SK-N-DZ (cell line): ENCODE measurements at regions not wholly inside any gene's neighbourhood (a gene's known extent, or its start where the extent isn't known, plus 50 kb on each side); places are given as distances from the start of the nearest gene placed in this dataset.
"Not testable (repeated sequence)": the region's sequence is repeated elsewhere in the genome, so short reads cannot be mapped to it uniquely, and the experiment has no call there.

Experiments
- DNase-seq: peaks from one replicate; pipeline ENCODE4 v3.0.0-alpha.2; 2015; ENCODE audit warnings: low spot score

- no peak for DNase-seq
These were observed 604.8 kb upstream of the GYPC start for GRCh38 chr2:126050991-126051736.

DNA sequence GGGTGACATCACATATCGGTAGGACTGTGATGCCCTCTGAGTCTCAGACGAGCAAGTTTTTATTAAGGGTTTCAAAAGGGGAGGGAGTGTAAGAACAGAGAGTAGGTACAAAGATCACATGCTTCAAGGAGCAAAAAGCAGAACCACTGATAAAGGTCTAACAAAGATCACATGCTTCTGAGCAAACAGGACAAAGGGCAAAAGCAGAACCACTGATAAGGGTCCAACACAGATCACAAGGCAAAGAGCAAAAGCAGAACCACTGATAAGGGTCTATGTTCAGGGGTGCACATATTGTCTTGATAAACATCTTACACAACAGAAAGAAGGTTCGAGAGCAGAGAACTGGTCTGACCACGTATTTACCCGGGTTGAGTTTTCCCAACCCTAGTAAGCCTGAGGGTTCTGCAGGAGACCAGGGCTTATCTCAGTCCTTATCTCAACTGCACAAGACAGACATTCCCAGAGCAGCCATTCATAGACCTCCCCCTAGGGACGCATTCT lies 604.2 kb upstream of the GYPC start:
- not testable (repeated sequence) for DNase-seq

- DNase-seq: peak; percentile 8
These were observed 596.6 kb upstream of the GYPC start for GRCh38 chr2:126059379-126059778.

GRCh38 chr2:126085011-126085795 lies 570.8 kb upstream of the GYPC start:
- no peak for DNase-seq

- DNase-seq: no peak
These were observed 555.0 kb upstream of the GYPC start for GRCh38 chr2:126100962-126101361.

GRCh38 chr2:126106006-126106405 lies 550.0 kb upstream of the GYPC start:
- DNase-seq: no peak

GRCh38 chr2:126107883-126108282 lies 548.1 kb upstream of the GYPC start:
- no peak for DNase-seq

DNA sequence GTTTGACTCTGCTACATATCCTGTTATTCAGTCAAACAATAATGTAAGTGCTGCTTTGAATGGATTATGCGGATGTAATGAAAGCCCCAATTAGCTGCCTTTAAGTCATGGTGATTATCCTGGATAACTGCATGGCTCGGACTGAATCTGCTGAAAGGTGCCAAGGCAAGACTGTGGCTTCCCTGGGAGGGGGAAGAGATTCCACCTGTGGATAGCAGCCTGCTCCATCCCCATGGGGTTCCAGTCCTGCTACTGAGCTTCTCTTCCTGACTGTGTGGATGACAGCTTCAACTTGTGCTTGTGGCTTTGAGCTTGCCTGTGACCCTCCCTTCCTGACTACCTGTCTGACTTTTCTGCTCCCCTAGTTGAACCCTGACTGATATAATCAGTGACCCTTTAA lies 540.0 kb upstream of the GYPC start:
- DNase-seq: no peak

GRCh38 chr2:126117886-126118285 lies 538.1 kb upstream of the GYPC start:
- no peak for DNase-seq

DNA sequence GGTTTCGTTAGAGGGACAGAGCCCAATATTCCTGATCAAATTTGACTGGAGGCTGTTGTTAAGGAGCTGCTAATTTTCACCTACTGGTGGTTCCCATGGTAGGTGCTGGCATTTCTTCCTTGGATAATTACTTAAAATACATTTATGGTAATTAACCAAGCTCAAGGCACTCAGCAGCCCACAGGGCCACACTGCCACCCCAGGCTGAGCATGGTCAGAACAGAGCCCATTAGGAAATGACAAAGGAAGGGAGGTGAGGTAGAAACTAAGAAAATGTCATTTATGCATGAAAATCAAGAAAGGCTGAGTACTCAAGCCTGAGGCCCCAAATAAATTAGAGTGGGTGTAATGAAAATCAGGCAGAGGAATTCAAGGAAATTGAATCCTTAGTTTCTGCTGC lies 510.2 kb upstream of the GYPC start:
- no peak for DNase-seq

DNA sequence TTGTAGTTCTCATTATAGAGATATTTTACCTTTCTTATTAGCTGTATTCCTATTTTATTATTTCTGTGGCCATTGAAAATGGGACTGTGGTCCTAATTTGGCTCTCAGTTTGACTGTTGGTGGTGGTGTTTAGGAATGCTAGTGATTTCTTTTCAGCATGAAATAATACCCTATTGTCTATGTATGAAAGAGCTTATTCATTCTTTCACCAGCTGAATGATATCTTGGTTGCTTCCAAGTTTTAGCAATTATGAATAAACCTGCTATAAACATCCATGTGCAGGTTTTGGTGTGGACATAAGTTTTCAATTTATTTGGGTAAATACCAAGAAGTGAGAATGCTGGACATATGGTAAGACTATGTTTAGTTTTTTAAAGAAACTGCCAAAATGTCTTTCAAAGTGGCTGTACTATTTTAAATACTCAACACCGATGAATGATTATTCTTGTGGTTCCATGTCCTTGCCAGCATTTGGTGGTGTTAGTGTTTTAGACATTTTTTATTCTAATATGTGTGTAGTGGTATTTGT lies 501.6 kb upstream of the GYPC start:
- no peak for DNase-seq

GRCh38 chr2:126160950-126161349 lies 495.0 kb upstream of the GYPC start:
- DNase-seq: not testable (repeated sequence)

DNA sequence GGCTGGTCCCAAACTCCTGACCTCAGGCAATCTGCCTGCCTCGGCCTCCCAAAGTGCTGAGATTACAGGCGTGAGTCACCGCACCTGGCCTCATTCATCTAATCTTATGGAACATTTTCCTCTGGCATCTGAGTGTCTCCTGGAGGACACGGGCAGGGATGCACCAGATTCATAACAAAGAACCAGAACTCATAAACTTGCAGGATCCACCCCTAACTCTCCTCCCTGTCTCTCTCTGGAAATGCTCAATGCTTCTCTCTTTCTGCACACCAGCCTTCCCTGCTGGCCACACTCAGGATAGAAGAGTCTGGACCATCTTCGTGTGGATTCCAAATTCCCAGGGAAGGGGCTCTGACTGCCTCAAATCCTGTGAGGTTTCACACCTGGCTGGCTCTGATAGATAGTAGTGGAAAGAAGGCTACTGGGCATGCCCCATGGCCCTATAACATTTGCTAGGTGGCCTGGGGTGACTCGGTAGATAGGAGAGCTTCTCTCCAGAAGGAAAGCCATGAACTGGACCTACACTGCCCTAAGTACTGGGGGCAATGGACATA lies 483.2 kb upstream of the GYPC start:
- DNase-seq: no peak

DNA sequence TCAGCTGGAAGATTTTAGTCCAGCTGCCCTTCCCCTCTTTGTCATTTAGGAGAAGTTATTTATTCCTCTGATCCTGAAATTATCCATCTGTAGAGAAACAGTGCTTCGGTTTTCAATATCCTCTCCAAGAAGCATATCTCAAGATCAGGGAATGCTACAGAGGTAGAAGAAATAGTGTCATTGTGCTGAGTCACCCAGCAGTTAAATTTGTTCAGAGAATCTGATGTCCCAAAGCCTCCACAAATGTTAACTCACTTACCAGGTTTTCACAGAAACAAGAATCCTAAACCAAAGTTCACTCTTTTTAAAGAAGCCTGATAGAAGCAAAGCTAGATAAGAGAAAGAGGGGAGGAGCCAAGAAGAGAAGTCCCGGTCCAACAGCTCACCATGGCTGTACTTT lies 480.7 kb upstream of the GYPC start:
- no peak for DNase-seq

- no peak for DNase-seq
These were observed 478.5 kb upstream of the GYPC start for GRCh38 chr2:126177479-126177878.

DNA sequence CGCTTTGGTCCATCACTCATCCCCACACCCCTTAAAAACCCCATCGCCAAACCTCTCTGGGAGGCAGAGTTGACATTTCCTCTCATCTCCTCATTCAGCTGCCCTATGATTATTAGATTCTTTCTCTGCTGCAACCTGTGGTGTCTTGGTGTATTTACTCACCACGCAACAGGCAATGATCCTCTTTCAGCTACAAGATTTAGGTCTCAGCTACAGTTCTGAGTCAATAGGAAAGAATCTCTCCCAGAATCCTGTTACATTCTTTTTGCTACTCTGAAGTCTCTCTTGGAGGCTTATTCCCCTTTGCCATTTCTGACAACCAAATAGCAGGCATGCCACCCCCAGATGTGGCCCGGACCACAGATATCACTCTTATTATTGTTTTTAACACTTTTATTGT lies 468.3 kb upstream of the GYPC start:
- no peak for DNase-seq

DNA sequence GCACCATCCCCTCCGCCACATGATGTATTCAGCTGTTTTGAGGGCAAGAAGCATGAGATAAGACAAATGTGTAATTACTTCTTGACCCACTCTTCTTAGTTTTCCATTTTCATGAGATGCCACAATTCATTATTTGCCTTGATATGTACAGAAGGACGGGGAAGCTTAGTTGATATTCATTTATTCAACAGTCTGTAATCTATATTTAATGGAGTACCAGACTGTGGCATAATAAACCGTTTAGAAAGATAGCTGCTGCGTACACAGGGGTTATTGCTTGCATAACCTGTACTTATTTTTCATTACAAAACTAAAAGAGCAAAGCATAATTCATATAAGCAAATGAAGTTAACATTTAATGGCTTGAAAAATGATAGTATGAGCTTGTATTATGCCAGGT lies 466.4 kb upstream of the GYPC start:
- DNase-seq: no peak

GRCh38 chr2:126200538-126200937 lies 455.4 kb upstream of the GYPC start:
- no peak for DNase-seq

DNA sequence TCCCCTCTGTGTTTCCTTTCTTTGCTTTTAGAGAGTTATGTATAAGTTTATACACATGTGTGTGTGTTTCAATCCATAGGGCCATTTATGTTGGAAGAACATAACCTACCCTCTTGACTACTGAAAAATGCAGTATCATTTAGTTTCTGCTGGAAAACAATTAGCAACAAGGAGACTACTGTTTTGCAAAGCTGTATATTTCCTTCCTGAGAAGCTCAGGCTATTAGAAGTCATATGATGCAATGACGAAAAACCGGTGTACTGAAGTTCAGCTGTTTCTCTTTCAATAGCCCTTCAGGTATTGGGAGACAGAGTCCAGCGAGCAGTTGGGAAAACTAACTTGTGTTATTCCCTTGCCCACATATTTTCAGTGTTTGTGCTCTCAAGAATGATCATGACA lies 447.7 kb upstream of the GYPC start:
- DNase-seq: no peak

- no peak for DNase-seq
These were observed 443.2 kb upstream of the GYPC start for GRCh38 chr2:126212735-126213134.

- DNase-seq: no peak
These were observed 436.9 kb upstream of the GYPC start for GRCh38 chr2:126219081-126219480.

DNA sequence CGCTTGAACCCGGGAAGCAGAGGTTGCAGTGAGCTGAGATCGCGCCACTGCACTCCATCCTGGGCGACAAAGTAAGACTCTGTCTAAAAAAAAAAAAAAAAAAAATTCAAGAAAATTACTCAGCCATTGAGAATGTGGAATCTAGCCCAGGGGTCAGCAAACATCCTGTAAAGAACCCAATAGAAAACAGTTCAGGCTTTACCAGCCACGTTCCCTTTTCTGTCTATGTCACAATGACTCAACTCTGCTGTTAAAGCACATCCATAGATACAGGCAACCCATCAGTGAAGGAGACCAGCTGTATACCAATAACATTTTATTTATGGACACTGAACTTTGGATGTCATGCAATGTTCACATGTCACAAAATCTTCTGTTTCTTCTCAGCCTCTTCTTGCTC lies 435.6 kb upstream of the GYPC start:
- no peak for DNase-seq
